K562 (cell line): ENCODE measurements at regions not wholly inside any gene's neighbourhood (a gene's known extent, or its start where the extent isn't known, plus 50 kb on each side); places are given as distances from the start of the nearest gene placed in this dataset.

Source experiments
- ATAC-seq: fragments of 200-7000 bp; cut with Tn5 transposase; 3 replicates; pipeline ENCODE4 v1.9.1; 2020; ENCODE audit warnings: moderate library complexity
- BruUV-seq: library from RNA; stranded (reverse); fragments of 400-500 nt; replicated peaks from 2 replicates; lab custom pipeline; 2021; lab: Mats Ljungman, UMichigan
- CTCF ChIA-PET: fragments of 300-600 bp; formaldehyde crosslinking; extraction: SDS; loops from one replicate; lab custom pipeline; 2021; ENCODE audit warnings: low intra/inter-chr PET ratio; lab: Yijun Ruan, JAX
- POLR2A ChIA-PET: fragments of 300-600, 350-650 bp; sonication (Branson Sonifier 250); formaldehyde crosslinking; extraction: SDS; loops from one replicate; lab custom pipeline; 2021; ENCODE audit warnings: antibody characterized with exemption, inconsistent platforms; lab: Yijun Ruan, JAX
- DNase-seq, 4 experiments: peaks; one replicate each; pipeline versions ENCODE4 v3.0.0 to v3.0.0-alpha.2; 2011 to 2018; ENCODE audit warnings: low spot score in 3 of 4, mixed read lengths in 3 of 4; ENCODE audit errors: extremely low read depth in 1 of 4
- FAIRE-seq: peaks from 2 replicates; lab custom pipeline; 2011; peaks lifted over from hg19 to GRCh38; lab: Jason Lieb, UNC
- H2AFZ ChIP-seq: 2 replicates; pipeline ENCODE4 v1.6.0; 2011; ENCODE audit warnings: low read depth, low read length, control low read depth, inconsistent platforms
- H3K27ac ChIP-seq: fragments of 200-600 bp; 3 replicates; pipeline ENCODE4 v1.8.0; 2011; ENCODE audit warnings: low read depth, mild to moderate bottlenecking, control low read depth, inconsistent platforms, low read length, moderate library complexity, mixed read lengths; ENCODE audit errors: extremely low read depth
- H3K27me3 ChIP-seq, 2 experiments: fragments of 300-600 bp in 1 of 2; 2 replicates in 1 of 2; 3 replicates in 1 of 2; pipeline versions ENCODE4 v1.6.0 to v1.8.0; 2011; ENCODE audit warnings: inconsistent platforms in 2 of 2, low read length in 2 of 2, mild to moderate bottlenecking in 1 of 2, mixed read lengths in 1 of 2, moderate library complexity in 1 of 2; ENCODE audit not compliant: control insufficient read depth in 2 of 2, insufficient read depth in 2 of 2
- H3K36me3 ChIP-seq: fragments of 300-600 bp; 3 replicates; pipeline ENCODE4 v1.8.0; 2011; ENCODE audit warnings: mild to moderate bottlenecking, low read length, inconsistent platforms; ENCODE audit not compliant: control insufficient read depth, insufficient read depth
- H3K4me1 ChIP-seq, 2 experiments: fragments of 200-600 bp in 1 of 2; replicated peaks in 1 of 2; 2 replicates in 1 of 2; 3 replicates in 1 of 2; pipeline versions ENCODE4 v1.5.1 to v1.8.0; 2011; ENCODE audit warnings: inconsistent platforms in 2 of 2, low read length in 2 of 2, mild to moderate bottlenecking in 1 of 2, mixed read lengths in 1 of 2, moderate library complexity in 1 of 2; ENCODE audit not compliant: control insufficient read depth in 2 of 2, insufficient read depth in 2 of 2
- H3K4me2 ChIP-seq: 2 replicates; pipeline ENCODE4 v1.6.1; 2011; ENCODE audit warnings: low read length, control low read depth, inconsistent platforms, mixed read lengths; ENCODE audit not compliant: insufficient read depth
- H3K4me3 ChIP-seq: fragments of 200-600 bp; sonication (generic), shearing (Covaris generic); 2 replicates; pipeline ENCODE4 v1.5.1; 2016; ENCODE audit warnings: control low read depth, inconsistent platforms
- H3K79me2 ChIP-seq: fragments of 200-600 bp; 3 replicates; pipeline ENCODE4 v1.8.0; 2011; ENCODE audit warnings: low read length, inconsistent platforms; ENCODE audit not compliant: control insufficient read depth, insufficient read depth
- H3K9ac ChIP-seq, 2 experiments: 2 replicates each; pipeline versions ENCODE4 v1.6.0 to v1.6.1; 2011; ENCODE audit warnings: low read depth in 2 of 2, low read length in 2 of 2, control low read depth in 1 of 2, inconsistent platforms in 1 of 2, mild to moderate bottlenecking in 1 of 2, mixed read lengths in 1 of 2; ENCODE audit not compliant: insufficient read depth in 1 of 2
- H3K9me1 ChIP-seq: one replicate; pipeline ENCODE4 v1.6.0; 2011; ENCODE audit warnings: inconsistent platforms, mild to moderate bottlenecking, low read length, moderate library complexity; ENCODE audit not compliant: control insufficient read depth, insufficient read depth
- H3K9me3 ChIP-seq: replicated peaks from 2 replicates; pipeline ENCODE4 v1.5.1; 2011; ENCODE audit warnings: low read depth, low read length, inconsistent platforms; ENCODE audit not compliant: control insufficient read depth, insufficient read depth
- H4K20me1 ChIP-seq: replicated peaks from 2 replicates; pipeline ENCODE4 v1.6.1; 2011; ENCODE audit warnings: low read length, inconsistent platforms, mixed read lengths; ENCODE audit not compliant: control insufficient read depth, insufficient read depth
- CHD4 ChIP-seq: fragments of 200-600 bp; sonication (generic); IDR thresholded peaks from 3 replicates; pipeline ENCODE4 v1.6.1; 2012; ENCODE audit warnings: low read depth, mild to moderate bottlenecking, mixed read lengths, low read length, inconsistent platforms; ENCODE audit not compliant: insufficient read depth, insufficient replicate concordance, poor library complexity, severe bottlenecking
- HOXB6 ChIP-seq: fragments of 250-450 bp; sonication (Bioruptor Pico); IDR thresholded peaks from 2 replicates; pipeline ENCODE4 v1.5.1; 2022; ENCODE audit warnings: mild to moderate bottlenecking, borderline replicate concordance
- MEIS2 ChIP-seq: fragments of 450-650 bp; IDR thresholded peaks from 2 replicates; pipeline ENCODE4 v1.6.1; 2014; ENCODE audit warnings: mild to moderate bottlenecking; ENCODE audit not compliant: partially characterized antibody
- NRF1 ChIP-seq, 2 experiments: fragments of 450-650 bp; IDR thresholded peaks in 1 of 2; conservative IDR thresholded peaks in 1 of 2; 2 replicates each; pipeline ENCODE4 v1.6.1; 2014; ENCODE audit warnings: mild to moderate bottlenecking in 2 of 2
- THRAP3 ChIP-seq: fragments of 450-650 bp; IDR thresholded peaks from 2 replicates; pipeline ENCODE4 v1.6.1; 2016; ENCODE audit warnings: mild to moderate bottlenecking, inconsistent platforms, borderline replicate concordance
- ZNF165 ChIP-seq: fragments of 250-450 bp; sonication (Bioruptor Pico); IDR thresholded peaks from 2 replicates; pipeline ENCODE4 v1.4.0; 2020; ENCODE audit warnings: borderline replicate concordance
- WGBS: fragments of 100-300 bp; shearing (Covaris generic); methylation state at CpG from one replicate; pipeline ENCODE4 v1.1.6; 2016; ENCODE audit warnings: low coverage, mixed read lengths; ENCODE audit not compliant: insufficient coverage; ENCODE audit errors: missing lambda C conversion rate; 5-methylcytosine and 5-hydroxymethylcytosine counted together
- in situ Hi-C: fragments of 300-500 bp; cut with MboI; formaldehyde crosslinking; loops from 4 replicates; pipeline ENCODE4 v1.15.0; 2018; ENCODE audit warnings: inconsistent platforms, mixed read lengths
- intact Hi-C: fragments of 100-400 bp; cut with micrococcal nuclease; formaldehyde crosslinking; loops from 2 replicates; pipeline ENCODE4 v1.14.2; 2022

DNA sequence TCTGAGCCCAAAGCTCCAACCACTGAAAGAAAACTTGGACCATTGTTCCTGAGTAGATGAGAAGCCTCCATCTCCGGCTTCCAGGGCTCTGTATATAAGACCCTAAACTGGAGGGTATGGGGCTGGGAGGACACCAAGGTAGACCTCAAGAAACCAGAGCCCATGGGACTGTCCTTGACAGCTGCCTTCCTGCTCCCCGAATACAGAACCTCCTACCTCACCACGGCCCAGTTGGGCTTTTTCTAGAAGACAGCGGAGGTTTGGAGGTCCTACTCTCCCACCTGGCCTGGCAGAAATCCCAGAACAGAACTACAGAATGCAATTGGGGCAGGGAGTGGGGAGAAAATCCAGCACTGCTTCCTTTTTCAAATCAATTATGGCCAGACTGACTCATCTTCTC, 177.3 kb upstream of the ZNF507 start (continued):
- no peak for TF ChIP-seq ZNF165 (CRISPR knock-in tag)
- no peak for TF ChIP-seq MEIS2
- TF ChIP-seq HOXB6 = no peak
- TF ChIP-seq THRAP3 = no peak

DNA sequence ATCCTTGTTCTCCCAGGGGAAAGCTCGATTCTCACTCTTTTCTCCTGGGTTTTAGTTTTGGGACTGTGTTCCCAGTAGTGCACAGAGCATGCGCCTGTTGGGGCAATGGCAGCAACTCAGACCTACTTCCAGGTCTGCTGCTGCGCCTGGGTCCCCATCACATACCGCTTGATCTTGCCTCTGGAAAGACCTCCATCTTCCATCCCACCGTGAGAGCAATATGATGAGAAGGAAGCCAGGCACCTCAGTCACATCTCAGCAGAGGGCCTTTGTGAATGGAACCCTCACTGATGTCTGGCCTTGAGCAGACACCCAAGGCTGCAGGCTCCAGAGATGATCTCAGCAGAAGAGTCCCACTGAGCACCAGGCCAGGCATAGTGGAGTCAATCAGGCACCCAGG, 176.8 kb upstream of the ZNF507 start:
- DNase-seq = no peak
- H3K9ac ChIP-seq = no peak overlapping the region
- ATAC-seq = no peak
- 0% methylated on average over 4 of the region's 5 CpGs for WGBS
- no peak overlapping the region for H3K27ac ChIP-seq
- CTCF ChIA-PET = no interaction called here
- H2AFZ ChIP-seq = no peak overlapping the region
- in situ Hi-C loops = no loop called here
- no peaks in the 10 kb centered on the region for H4K20me1 ChIP-seq
- no TSS peak for BruUV-seq
- no peaks in the 10 kb centered on the region for H3K9me3 ChIP-seq
- no peaks in the 10 kb centered on the region for H3K79me2 ChIP-seq
- no peaks in the 10 kb centered on the region for H3K9me1 ChIP-seq
- H3K36me3 ChIP-seq = no peaks in the 10 kb centered on the region
- POLR2A ChIA-PET = no interaction called here
- intact Hi-C loops = no loop called here
- H3K4me2 ChIP-seq = no peak overlapping the region
- no peaks in the 10 kb centered on the region for H3K4me1 ChIP-seq
- FAIRE-seq = no peak
- peaks cover 0 to 15% of the 10 kb centered on the region in 2 experiments; a peak in 3 of 5 replicates for H3K27me3 ChIP-seq
- TF ChIP-seq CHD4 = no peak
- peak in 1 of 2 experiments; percentile 18; a peak in 1 of 4 replicates for TF ChIP-seq NRF1 (conservative IDR thresholded peaks at IDR 0.05 in 1 of 2, IDR thresholded peaks at IDR 0.05 in 1 of 2)
- H3K4me3 ChIP-seq = no peak overlapping the region
